ENCODE measurements at regions not wholly inside any gene's neighbourhood (a gene's known extent, or its start where the extent isn't known, plus 50 kb on each side); places are given as distances from the start of the nearest gene placed in this dataset.

DNA sequence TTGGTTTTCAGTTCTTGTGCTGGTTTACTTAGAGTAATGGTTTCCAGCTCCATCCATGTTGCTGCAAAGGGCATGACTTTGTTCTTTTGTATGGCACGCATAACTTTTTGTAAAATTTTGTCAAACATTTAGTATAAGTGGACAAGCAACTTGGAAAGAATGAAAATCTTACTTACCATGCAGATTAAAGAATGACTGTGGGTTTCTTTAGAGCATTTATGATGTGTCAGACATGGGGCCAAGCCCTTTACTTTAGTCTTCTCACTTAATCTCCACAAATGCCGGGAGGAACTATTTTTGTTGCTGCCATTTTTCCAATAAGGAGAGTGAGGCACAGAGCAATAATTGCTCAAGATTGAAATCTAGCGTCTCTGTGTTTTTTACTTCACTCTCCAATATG lies 652.5 kb upstream of the TBX3 start:
- no peaks in the 10 kb centered on the region for H3K27me3 Mint-ChIP-seq
- intact Hi-C loops (cut with micrococcal nuclease) = no loop called here
- no peak overlapping the region for H3K4me3 Mint-ChIP-seq
- H3K27ac Mint-ChIP-seq = no peak overlapping the region
- no peaks in the 10 kb centered on the region for H3K36me3 Mint-ChIP-seq (ENCODE audit: low read depth)
- no peaks in the 10 kb centered on the region for H3K4me1 Mint-ChIP-seq (ENCODE audit: low read depth)
- H3K9me3 Mint-ChIP-seq = no peaks in the 10 kb centered on the region

DNA sequence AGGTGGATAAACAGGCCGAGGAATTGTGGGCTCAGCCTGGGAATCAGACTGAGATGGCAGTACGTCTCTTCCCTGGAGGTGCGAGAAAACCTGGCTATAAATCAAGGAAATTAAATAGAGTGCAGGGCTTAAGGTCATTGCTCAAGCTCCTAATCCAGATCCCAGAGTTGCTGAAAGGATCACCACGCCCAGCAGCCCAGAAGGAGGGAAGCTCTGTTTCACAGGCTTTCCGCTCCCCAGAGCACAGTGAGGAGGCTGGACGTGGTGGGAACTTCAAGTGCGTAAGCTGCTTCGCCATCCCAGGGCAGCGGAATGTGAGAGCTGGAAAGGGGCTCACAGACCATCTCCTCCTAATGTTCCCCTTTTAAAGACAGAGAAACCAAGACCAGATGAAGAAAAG lies 651.6 kb upstream of the TBX3 start:
- no peak overlapping the region for H3K27ac Mint-ChIP-seq
- intact Hi-C loops (cut with micrococcal nuclease) = no loop called here
- H3K27me3 Mint-ChIP-seq = no peaks in the 10 kb centered on the region
- H3K4me3 Mint-ChIP-seq = no peak overlapping the region
- no peaks in the 10 kb centered on the region for H3K36me3 Mint-ChIP-seq (ENCODE audit: low read depth)
- no peaks in the 10 kb centered on the region for H3K4me1 Mint-ChIP-seq (ENCODE audit: low read depth)
- no peaks in the 10 kb centered on the region for H3K9me3 Mint-ChIP-seq

DNA sequence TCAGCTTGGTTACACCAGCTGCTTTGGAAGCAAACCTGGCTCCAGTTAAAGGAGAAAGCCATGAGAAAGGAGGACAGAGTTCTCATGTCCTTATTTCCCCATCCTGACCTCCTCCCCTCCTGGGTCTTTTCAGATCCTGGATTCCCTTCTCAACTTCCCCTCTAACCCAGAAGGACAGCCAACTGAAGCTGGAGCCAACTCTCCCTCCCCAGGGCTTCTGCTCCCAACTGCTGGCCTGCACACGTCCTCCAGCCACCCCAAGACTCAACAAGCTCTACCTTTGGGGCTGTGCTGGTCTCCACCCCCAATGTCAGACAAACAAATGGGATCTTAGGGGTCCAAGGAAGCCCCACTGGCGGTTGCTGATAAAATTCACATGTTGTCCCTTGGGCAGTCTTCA lies 651.1 kb upstream of the TBX3 start:
- H3K4me3 Mint-ChIP-seq = no peak overlapping the region
- intact Hi-C loops (cut with micrococcal nuclease) = no loop called here
- no peak overlapping the region for H3K27ac Mint-ChIP-seq
- H3K9me3 Mint-ChIP-seq = no peaks in the 10 kb centered on the region
- H3K27me3 Mint-ChIP-seq = no peaks in the 10 kb centered on the region
- H3K36me3 Mint-ChIP-seq (ENCODE audit: low read depth) = no peaks in the 10 kb centered on the region
- no peaks in the 10 kb centered on the region for H3K4me1 Mint-ChIP-seq (ENCODE audit: low read depth)

DNA sequence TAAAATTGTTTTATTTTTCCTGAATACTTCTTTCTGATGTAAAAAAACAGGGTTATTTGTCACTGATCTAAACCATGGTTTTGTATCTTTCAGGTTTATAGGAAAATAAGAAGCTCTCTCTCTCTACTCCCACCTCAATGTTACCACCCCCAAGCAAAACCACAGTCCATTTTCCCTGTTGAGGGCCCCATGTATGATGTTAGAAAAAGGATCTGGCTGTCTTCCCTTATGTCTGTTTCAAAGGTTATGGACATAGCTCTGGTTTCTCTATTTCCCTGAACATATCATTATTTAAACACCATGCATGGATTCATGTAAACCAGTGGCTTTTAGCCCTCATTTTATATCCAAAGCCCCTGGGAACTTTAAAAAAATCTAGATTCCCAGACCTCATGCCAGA lies 649.0 kb upstream of the TBX3 start:
- H3K27ac Mint-ChIP-seq = no peak overlapping the region
- intact Hi-C loops (cut with micrococcal nuclease) = no loop called here
- no peaks in the 10 kb centered on the region for H3K9me3 Mint-ChIP-seq
- no peak overlapping the region for H3K4me3 Mint-ChIP-seq
- no peaks in the 10 kb centered on the region for H3K4me1 Mint-ChIP-seq (ENCODE audit: low read depth)
- no peaks in the 10 kb centered on the region for H3K36me3 Mint-ChIP-seq (ENCODE audit: low read depth)
- no peaks in the 10 kb centered on the region for H3K27me3 Mint-ChIP-seq

DNA sequence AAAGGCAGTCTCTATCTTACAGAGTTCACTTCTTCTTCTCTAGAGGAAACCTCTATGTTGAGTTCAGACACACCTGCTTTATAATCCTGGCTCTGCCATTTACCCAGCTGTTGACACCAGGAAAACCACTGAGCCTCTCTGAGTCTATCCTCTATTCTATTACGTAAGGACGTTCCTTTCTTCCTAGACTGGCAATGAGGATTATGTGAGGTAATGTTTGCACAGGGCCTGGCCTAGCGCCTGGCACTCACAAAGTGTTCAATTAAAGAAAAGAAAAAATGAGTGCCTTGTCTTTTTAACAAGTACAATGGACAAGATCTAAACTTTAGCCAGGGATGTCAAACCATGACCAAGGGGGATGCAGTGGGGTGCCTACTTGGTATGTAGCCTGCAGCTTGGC lies 641.9 kb upstream of the TBX3 start:
- Mint-ChIP-seq H3K4me1 (ENCODE audit: low read depth) (no peaks in the 10 kb centered on the region), H3K9me3 (no peaks in the 10 kb centered on the region), H3K4me3 (no peak overlapping the region), H3K36me3 (ENCODE audit: low read depth) (no peaks in the 10 kb centered on the region), H3K27me3 (no peaks in the 10 kb centered on the region), H3K27ac (no peak overlapping the region)
- intact Hi-C loops (cut with micrococcal nuclease) = no loop called here

DNA sequence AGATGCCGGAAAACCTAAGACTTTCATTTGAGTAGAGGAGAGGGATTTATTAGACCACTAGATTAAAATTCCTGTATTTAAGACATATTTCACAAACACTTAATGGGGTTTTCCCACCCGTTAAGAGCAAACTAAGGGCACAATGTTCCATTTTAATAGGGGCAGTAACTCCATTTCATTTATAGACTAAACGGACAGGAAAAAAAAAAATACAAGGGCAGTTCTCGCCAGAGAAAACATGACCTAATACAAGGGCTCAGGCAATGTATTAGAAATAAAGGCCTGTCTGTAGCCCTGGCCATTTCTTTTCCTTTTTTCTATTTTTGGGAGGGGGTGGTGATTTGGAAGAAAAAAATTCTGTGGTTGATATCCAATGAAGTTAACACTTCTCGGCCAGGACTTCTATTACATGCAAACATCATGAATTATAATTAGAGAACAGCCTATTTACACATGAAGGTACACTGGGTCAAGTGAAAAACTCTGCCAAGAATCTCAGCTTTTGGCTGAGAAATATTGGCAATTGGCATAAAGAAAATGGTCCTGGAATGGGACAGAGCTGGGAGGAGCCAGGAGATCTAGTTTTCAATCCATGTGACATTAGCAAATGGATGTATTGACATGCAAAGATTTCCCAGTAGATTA lies 641.1 kb upstream of the TBX3 start:
- H3K4me3 Mint-ChIP-seq = no peak overlapping the region
- H3K36me3 Mint-ChIP-seq (ENCODE audit: low read depth) = no peaks in the 10 kb centered on the region
- H3K27me3 Mint-ChIP-seq = no peaks in the 10 kb centered on the region
- H3K4me1 Mint-ChIP-seq (ENCODE audit: low read depth) = no peaks in the 10 kb centered on the region
- intact Hi-C loops (cut with micrococcal nuclease) = no loop called here
- H3K9me3 Mint-ChIP-seq = no peaks in the 10 kb centered on the region
- no peak overlapping the region for H3K27ac Mint-ChIP-seq

DNA sequence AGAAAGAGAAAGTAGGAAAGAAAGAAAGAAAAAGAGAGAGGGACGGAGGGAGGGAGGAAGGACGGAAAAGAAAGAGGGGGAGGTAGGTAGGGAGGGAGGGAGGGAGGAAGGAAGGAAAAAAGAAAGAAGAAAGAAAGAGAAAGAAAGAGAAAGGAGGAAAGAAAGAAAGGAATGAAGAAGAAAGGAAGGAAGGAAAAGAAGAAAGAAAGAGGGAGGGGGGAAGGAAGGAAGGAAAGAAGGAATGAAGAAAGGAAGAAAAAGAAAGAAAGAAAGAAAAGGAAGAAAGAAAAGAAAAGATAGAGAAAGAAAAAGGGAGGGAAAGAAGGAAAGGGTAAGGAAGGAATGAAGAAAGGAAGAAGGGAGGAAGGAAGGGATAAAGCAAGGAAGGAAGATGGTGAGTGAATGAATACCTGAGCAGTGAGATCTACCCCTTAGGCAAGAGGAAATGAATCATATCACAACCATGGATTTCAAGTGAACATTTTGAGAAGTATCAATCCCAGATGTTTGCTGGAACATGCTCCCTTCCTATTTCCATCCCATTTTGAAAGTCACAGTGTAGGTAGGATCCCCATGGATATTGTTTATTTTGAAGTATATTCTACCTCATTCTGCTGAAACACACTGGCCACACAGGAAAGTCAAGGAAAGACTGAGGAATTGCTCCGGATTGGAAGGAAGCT lies 639.4 kb upstream of the TBX3 start:
- H3K9me3 Mint-ChIP-seq = no peaks in the 10 kb centered on the region
- H3K36me3 Mint-ChIP-seq (ENCODE audit: low read depth) = no peaks in the 10 kb centered on the region
- H3K27me3 Mint-ChIP-seq = no peaks in the 10 kb centered on the region
- no peaks in the 10 kb centered on the region for H3K4me1 Mint-ChIP-seq (ENCODE audit: low read depth)
- H3K27ac Mint-ChIP-seq = no peak overlapping the region
- intact Hi-C loops (cut with micrococcal nuclease) = no loop called here
- H3K4me3 Mint-ChIP-seq = no peak overlapping the region

DNA sequence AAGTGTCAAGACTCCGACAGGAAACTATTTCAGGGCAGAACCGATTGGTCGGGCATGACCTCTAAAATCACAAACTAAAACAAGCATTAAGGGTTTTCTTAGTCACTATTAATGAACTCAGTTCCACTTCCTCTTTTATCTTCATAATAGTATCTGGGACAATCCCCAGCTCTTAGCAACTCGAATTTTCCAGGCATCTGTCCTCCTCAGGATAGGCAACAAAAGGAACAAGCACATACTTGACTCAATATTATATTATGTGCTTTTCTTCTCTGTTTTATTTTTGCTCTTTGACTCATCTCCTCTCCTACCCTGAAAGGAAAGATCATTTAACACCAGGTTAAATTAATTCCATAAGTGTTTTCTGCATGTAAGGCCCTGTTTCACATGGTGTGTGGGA lies 638.3 kb upstream of the TBX3 start:
- H3K36me3 Mint-ChIP-seq (ENCODE audit: low read depth) = no peaks in the 10 kb centered on the region

DNA sequence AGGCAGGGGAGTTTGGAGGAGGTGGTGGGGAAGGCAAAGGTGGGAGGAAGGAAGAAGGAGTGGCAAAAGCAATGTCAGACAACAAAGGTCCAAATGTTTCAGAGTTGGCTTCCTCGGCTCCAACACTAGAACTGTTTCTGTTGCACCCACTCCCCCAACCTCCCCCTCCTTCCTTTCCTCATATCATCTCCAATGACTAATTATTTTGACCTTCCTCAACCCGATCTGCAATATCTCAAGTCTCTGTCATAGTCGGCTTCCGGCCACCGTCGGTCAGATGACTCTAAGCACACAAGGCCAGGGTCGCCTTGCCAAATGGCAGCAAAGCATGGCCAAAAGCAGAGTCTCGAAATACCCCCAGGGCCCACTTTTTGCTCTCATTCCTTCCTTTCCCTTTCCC lies 637.0 kb upstream of the TBX3 start:
- Mint-ChIP-seq H3K36me3 (ENCODE audit: low read depth) (no peaks in the 10 kb centered on the region), H3K27me3 (no peaks in the 10 kb centered on the region), H3K27ac (no peak overlapping the region), H3K4me3 (no peak overlapping the region), H3K9me3 (no peaks in the 10 kb centered on the region), H3K4me1 (ENCODE audit: low read depth) (no peaks in the 10 kb centered on the region)
- intact Hi-C loops (cut with micrococcal nuclease) = no loop called here

More for the DNA sequence above, 638.3 kb upstream of the TBX3 start:
- H3K4me1 Mint-ChIP-seq (ENCODE audit: low read depth) = no peaks in the 10 kb centered on the region
- intact Hi-C loops (cut with micrococcal nuclease) = no loop called here
- H3K27ac Mint-ChIP-seq = no peak overlapping the region
- H3K4me3 Mint-ChIP-seq = no peak overlapping the region
- no peaks in the 10 kb centered on the region for H3K9me3 Mint-ChIP-seq
- H3K27me3 Mint-ChIP-seq = no peaks in the 10 kb centered on the region

DNA sequence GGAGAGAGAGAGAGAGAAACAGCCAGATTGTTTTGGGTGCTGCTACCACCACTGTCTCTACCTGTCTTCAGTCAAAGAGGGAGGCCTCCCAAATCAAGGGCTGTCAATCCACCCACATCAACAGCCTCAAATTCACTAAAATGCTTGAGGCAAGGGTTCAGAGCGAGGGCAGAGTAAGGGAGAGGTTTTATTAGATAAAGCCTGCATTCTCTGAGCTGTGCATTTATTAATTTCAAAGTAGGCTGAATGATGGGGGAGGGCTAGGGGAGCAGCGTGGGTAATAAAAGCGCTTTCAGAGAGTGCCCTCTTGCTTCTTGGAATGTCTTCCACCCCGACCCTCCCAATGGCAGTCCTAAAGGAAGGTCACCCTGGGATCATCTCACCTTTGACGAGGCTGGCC lies 636.5 kb upstream of the TBX3 start:
- H3K27me3 Mint-ChIP-seq = no peaks in the 10 kb centered on the region
- H3K36me3 Mint-ChIP-seq (ENCODE audit: low read depth) = no peaks in the 10 kb centered on the region
- H3K4me1 Mint-ChIP-seq (ENCODE audit: low read depth) = no peaks in the 10 kb centered on the region
- H3K27ac Mint-ChIP-seq = no peak overlapping the region
- intact Hi-C loops (cut with micrococcal nuclease) = no loop called here
- H3K4me3 Mint-ChIP-seq = no peak overlapping the region
- H3K9me3 Mint-ChIP-seq = no peaks in the 10 kb centered on the region

DNA sequence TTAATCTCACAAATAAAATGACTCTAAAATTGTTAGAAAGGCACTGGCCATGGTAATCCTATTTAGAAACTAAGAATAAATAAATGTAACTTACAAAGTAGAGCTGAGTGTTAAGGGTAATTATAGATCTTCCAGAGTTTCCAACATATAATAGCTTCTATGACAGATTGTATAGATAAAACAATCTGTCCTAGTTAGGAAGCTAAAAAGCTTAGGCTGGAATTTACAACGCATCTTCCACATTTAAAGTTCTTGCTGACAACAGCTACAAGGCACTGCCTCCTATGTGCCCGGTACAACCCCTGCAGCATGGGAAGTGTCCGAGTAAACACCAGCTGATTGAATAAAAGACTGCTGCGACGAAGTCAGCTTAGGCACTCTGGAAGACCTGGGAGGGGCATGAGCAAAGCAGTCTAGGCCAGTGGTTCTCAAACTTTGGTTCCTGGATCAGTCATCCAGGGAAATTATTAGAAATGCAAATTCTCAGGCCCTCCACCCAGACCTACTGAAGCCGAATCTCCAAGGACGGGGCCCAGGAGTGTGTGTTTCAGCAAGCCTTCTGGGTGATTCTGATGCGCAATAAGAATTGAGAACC lies 635.6 kb upstream of the TBX3 start:
- intact Hi-C loops (cut with micrococcal nuclease) = no loop called here
- Mint-ChIP-seq H3K27ac (no peak overlapping the region), H3K9me3 (no peaks in the 10 kb centered on the region), H3K27me3 (no peaks in the 10 kb centered on the region), H3K36me3 (ENCODE audit: low read depth) (no peaks in the 10 kb centered on the region), H3K4me1 (ENCODE audit: low read depth) (no peaks in the 10 kb centered on the region), H3K4me3 (no peak overlapping the region)

DNA sequence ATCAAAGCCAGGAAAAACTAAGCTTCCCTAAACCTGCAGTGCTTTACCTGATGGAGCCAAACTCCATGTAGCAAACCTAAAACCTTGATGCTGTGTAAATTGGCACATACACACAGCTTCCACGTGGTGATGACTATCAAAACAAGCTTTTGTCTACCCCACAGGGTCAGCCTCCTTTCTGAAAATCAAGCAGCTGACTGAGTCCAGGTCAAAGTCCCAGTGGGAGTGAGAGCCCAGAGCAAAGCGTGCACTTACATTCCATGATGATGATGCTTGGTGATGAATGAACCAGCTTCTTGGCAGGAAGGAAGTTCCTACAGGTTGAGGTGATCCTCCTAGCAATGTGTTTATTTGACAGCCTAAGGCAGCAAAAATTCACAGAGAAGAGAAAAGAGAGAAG lies 630.0 kb upstream of the TBX3 start:
- H3K27ac Mint-ChIP-seq = no peak overlapping the region
- intact Hi-C loops (cut with micrococcal nuclease) = no loop called here
- H3K27me3 Mint-ChIP-seq = no peaks in the 10 kb centered on the region
- no peaks in the 10 kb centered on the region for H3K9me3 Mint-ChIP-seq
- H3K4me3 Mint-ChIP-seq = no peak overlapping the region
- no peaks in the 10 kb centered on the region for H3K36me3 Mint-ChIP-seq (ENCODE audit: low read depth)
- no peaks in the 10 kb centered on the region for H3K4me1 Mint-ChIP-seq (ENCODE audit: low read depth)

DNA sequence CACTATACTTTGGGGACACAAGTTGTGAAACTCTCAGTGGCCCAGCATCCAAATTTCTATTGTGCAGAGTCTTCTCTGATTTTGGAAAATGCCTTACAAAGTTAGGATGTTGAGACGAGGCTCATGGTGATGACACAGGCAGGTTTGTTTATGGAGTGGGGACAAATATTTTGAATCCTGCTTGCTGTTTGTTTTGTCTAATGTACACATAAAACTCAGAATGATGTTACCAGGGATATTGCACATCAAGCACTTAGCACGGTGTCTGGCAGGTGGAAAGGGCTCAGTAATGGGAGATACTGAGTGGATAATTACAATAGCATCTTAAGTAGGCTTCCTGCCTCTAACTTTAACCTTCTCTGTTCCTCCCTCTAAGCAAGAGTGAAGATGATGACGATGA lies 628.9 kb upstream of the TBX3 start:
- Mint-ChIP-seq H3K4me3 (no peak overlapping the region), H3K36me3 (ENCODE audit: low read depth) (no peaks in the 10 kb centered on the region), H3K27ac (no peak overlapping the region), H3K9me3 (no peaks in the 10 kb centered on the region), H3K27me3 (no peaks in the 10 kb centered on the region), H3K4me1 (ENCODE audit: low read depth) (no peaks in the 10 kb centered on the region)
- intact Hi-C loops (cut with micrococcal nuclease) = no loop called here

DNA sequence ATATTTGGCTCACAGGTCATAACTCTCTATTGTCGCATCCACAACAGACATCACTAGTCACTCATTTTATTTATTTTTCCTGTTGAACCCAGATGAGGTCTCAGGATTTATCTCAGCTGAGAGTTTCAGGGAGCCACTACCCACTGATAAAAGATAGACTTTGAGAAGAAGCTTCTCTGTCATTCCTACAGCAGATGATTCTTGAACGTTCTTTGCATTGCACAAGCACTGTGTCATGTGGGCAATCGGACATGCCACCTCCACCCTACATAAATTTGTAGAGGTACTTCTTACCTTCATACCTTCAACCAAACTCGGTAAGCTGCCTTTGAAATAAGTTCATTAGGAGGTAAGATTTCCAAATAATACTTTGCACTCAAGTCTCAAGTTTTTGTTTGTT lies 627.9 kb upstream of the TBX3 start:
- H3K9me3 Mint-ChIP-seq = no peaks in the 10 kb centered on the region
- H3K4me3 Mint-ChIP-seq = no peak overlapping the region
- H3K27ac Mint-ChIP-seq = no peak overlapping the region
- no peaks in the 10 kb centered on the region for H3K27me3 Mint-ChIP-seq
- intact Hi-C loops (cut with micrococcal nuclease) = no loop called here
- H3K36me3 Mint-ChIP-seq (ENCODE audit: low read depth) = no peaks in the 10 kb centered on the region
- H3K4me1 Mint-ChIP-seq (ENCODE audit: low read depth) = no peaks in the 10 kb centered on the region

DNA sequence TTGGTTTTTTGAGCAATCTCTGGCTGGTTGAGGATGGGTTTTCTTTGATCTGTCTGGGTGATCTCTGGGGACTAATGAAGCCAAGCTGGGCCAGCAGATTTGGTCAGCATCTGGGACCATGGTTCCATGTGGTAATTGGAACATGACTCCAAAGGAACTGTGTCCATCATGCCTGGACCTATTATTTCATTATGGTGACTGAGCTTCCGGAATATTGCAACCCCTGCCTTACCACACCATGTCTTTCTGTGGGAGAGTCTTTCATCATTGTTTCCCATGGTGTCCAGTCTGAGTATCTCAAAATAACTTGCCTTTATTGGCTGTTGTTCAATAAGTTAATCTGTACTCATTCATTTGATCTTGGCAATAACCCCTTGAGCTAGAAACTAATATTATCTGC lies 624.9 kb upstream of the TBX3 start:
- no peaks in the 10 kb centered on the region for H3K9me3 Mint-ChIP-seq
- no peak overlapping the region for H3K27ac Mint-ChIP-seq
- intact Hi-C loops (cut with micrococcal nuclease) = no loop called here
- H3K4me3 Mint-ChIP-seq = no peak overlapping the region
- no peaks in the 10 kb centered on the region for H3K4me1 Mint-ChIP-seq (ENCODE audit: low read depth)
- no peaks in the 10 kb centered on the region for H3K27me3 Mint-ChIP-seq
- H3K36me3 Mint-ChIP-seq (ENCODE audit: low read depth) = no peaks in the 10 kb centered on the region

All from dendritic cell treated with granulocyte-macrophage colony-stimulating factor and Interleukin-4, amounts not matched to agents 40 ng/mL and 50 ng/mL, for 4 days (primary cell).